ENCODE measurements at regions not wholly inside any gene's neighbourhood (a gene's known extent, or its start where the extent isn't known, plus 50 kb on each side); places are given as distances from the start of the nearest gene placed in this dataset.

- peaks cover 9% of the 10 kb centered on the region for H3K9me3 Mint-ChIP-seq (ENCODE audit: low read depth, unreplicated experiment)
- BruUV-seq (replicated peaks), result no TSS peak
- TF ChIP-seq CTCF (IDR thresholded peaks at IDR 0.05; ENCODE audit: unreplicated experiment), result no peak
- CTCF ChIA-PET, result no interaction called here
- intact Hi-C loops (cut with micrococcal nuclease; ENCODE audit: unreplicated experiment), result no loop called here
- DNase-seq, result no peak
- H3K4me3 Mint-ChIP-seq (ENCODE audit: low read depth, unreplicated experiment), result no peak overlapping the region
- H3K36me3 Mint-ChIP-seq (ENCODE audit: insufficient read depth, unreplicated experiment), result no peaks in the 10 kb centered on the region
- H3K27ac Mint-ChIP-seq (ENCODE audit: unreplicated experiment), result no peak overlapping the region
- no peaks in the 10 kb centered on the region for H3K27me3 Mint-ChIP-seq (ENCODE audit: unreplicated experiment)
- H3K4me1 Mint-ChIP-seq (ENCODE audit: low read depth, unreplicated experiment), result no peaks in the 10 kb centered on the region
Observed at GRCh38 chr5:124207118-124207517, 539.3 kb downstream of the ZNF608 start.

- no peaks in the 10 kb centered on the region for H3K36me3 Mint-ChIP-seq (ENCODE audit: insufficient read depth, unreplicated experiment)
Observed at GRCh38 chr5:124206540-124206939, 539.9 kb downstream of the ZNF608 start.

GRCh38 chr5:124203303-124203702 is 543.1 kb downstream of the ZNF608 start:
- no TSS peak for BruUV-seq (replicated peaks)
- Mint-ChIP-seq H3K27ac (ENCODE audit: unreplicated experiment) (no peak overlapping the region), H3K4me1 (ENCODE audit: low read depth, unreplicated experiment) (no peaks in the 10 kb centered on the region), H3K9me3 (ENCODE audit: low read depth, unreplicated experiment) (peaks cover 16% of the 10 kb centered on the region), H3K27me3 (ENCODE audit: unreplicated experiment) (no peaks in the 10 kb centered on the region), H3K36me3 (ENCODE audit: insufficient read depth, unreplicated experiment) (no peaks in the 10 kb centered on the region), H3K4me3 (ENCODE audit: low read depth, unreplicated experiment) (no peak overlapping the region)
- intact Hi-C loops (cut with micrococcal nuclease; ENCODE audit: unreplicated experiment), result no loop called here
- DNase-seq, result no peak
- no peak for TF ChIP-seq CTCF (IDR thresholded peaks at IDR 0.05; ENCODE audit: unreplicated experiment)
- CTCF ChIA-PET, result no interaction called here

More at GRCh38 chr5:124206540-124206939, 539.9 kb downstream of the ZNF608 start:
- no peak for DNase-seq
- TF ChIP-seq CTCF (IDR thresholded peaks at IDR 0.05; ENCODE audit: unreplicated experiment), result no peak
- Mint-ChIP-seq H3K4me3 (ENCODE audit: low read depth, unreplicated experiment) (no peak overlapping the region), H3K27ac (ENCODE audit: unreplicated experiment) (no peak overlapping the region), H3K4me1 (ENCODE audit: low read depth, unreplicated experiment) (no peaks in the 10 kb centered on the region), H3K9me3 (ENCODE audit: low read depth, unreplicated experiment) (peaks cover 9% of the 10 kb centered on the region), H3K27me3 (ENCODE audit: unreplicated experiment) (no peaks in the 10 kb centered on the region)
- intact Hi-C loops (cut with micrococcal nuclease; ENCODE audit: unreplicated experiment), result no loop called here
- CTCF ChIA-PET, result interaction anchor here (0.5 kb wide), 1 partner anchor 542 kb away, joined by 7 read pairs; no protein-coding TSS in a partner anchor
- no TSS peak for BruUV-seq (replicated peaks)

- H3K36me3 Mint-ChIP-seq (ENCODE audit: insufficient read depth, unreplicated experiment), result no peaks in the 10 kb centered on the region
- H3K9me3 Mint-ChIP-seq (ENCODE audit: low read depth, unreplicated experiment), result peaks cover 15% of the 10 kb centered on the region
- BruUV-seq (replicated peaks), result no TSS peak
- H3K27me3 Mint-ChIP-seq (ENCODE audit: unreplicated experiment), result no peaks in the 10 kb centered on the region
- CTCF ChIA-PET, result no interaction called here
- no peak overlapping the region for H3K27ac Mint-ChIP-seq (ENCODE audit: unreplicated experiment)
- no peaks in the 10 kb centered on the region for H3K4me1 Mint-ChIP-seq (ENCODE audit: low read depth, unreplicated experiment)
- no peak overlapping the region for H3K4me3 Mint-ChIP-seq (ENCODE audit: low read depth, unreplicated experiment)
- TF ChIP-seq CTCF (IDR thresholded peaks at IDR 0.05; ENCODE audit: unreplicated experiment), result no peak
- no peak for DNase-seq
- intact Hi-C loops (cut with micrococcal nuclease; ENCODE audit: unreplicated experiment), result no loop called here
Observed at GRCh38 chr5:124200381-124200780, 546.1 kb downstream of the ZNF608 start.
